ENCODE measurements at regions not wholly inside any gene's neighbourhood (a gene's known extent, or its start where the extent isn't known, plus 50 kb on each side); places are given as distances from the start of the nearest gene placed in this dataset.
"Not testable (repeated sequence)": the region's sequence is repeated elsewhere in the genome, so short reads cannot be mapped to it uniquely, and the experiment has no call there.

GRCh38 chr2:67880291-67880761 lies 182.5 kb downstream of the C1D start:
- DNase-seq, result no peak

GRCh38 chr2:67881816-67882215 lies 181.0 kb downstream of the C1D start:
- no peak for DNase-seq

DNA sequence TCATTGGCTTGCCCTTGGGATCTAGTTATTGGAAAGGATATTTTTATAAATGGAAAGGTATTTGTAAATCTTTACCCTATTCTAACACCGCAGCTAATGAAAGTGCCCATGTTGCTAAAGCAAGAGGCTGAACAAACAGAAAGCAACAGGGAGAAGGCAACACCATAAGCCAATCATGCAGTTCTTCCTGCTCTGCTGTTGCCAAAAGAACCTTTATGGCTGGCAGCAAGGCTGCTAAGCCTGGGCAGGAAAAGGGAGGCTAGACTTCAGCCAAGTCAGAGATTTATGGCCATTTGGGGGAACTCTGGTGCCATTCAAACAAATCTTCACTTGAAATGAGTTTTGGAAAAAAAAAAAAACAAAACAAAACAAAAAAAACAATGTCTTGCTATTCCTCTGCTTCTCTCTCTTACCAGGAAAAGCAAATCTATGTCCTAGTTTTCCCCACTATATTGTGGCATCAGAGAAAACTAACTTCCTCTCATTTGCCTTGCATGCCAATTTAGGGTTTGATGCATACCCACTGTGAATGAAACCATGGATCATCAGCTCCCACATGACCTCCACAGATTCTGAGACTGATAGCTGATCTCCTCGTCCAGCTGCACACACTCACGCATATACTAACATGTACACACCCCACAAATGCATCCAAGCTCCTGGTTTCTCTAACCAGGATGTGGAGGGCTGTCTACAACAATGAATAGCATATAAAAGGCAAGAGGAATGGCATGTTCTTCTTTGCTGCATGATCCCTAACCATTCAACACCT lies 179.3 kb downstream of the C1D start:
- DNase-seq, result no peak

- no peak for DNase-seq
Measured at GRCh38 chr2:67888351-67889005, 174.3 kb downstream of the C1D start.

DNA sequence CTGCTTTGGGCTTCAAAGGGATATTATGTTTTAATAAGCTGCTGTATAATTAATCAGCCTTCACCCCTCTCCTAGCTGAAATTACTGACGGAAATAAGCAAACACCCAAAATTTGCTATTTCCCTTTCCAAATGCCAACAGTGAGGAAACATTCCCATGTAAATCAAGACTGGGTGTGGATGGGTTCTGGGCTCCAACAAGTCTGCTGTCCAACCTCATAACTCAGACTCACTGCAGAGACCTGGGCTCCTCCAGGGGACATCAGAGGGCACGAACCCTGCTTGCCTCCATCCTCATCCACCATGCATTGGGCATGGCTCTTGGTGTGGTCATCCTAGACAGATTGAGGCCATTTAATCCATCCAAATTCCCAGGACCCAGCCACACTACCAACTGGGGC lies 173.7 kb downstream of the C1D start:
- DNase-seq, result no peak

DNA sequence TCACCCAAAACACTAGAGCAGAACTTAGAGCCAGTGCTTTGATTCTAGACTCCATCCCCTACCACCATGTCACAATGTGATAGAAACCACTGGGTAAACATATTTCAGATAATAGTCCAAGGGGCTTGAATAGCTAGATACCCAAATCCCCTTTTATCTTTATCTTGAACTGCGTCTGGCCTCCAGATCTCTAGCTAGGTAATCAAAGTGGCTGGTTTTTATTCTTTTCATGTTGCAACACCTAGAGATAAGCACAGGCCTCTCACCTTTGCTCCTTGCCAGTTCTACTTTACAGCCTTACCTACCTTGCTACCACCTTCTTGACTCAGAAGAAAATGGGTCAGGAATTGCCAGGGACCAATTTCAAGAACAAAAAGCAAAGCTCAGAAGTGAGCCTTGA lies 171.2 kb downstream of the C1D start:
- DNase-seq, result no peak

DNA sequence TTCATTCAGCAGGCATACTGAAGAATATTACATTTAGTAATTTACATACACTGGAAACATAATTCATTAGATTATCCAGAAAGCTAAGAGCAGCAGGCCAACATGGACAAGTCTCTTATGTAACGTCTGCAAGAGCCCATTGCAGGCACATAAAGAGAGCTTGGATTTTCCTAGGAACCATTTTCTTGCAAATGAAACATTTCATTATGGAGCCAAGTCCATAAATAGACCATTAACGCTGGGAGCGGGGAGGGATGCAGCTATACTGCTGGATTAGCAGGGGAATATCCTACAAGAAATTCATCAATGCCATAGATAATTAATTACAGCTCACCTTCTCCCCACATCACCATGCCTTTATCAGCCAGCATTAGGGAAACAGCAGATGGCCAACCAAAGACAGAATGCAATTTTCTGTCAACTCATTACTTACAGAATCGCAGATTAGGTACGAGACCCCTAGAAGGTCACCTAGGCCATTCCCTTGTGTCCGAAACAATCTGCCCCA lies 170.4 kb downstream of the C1D start:
- DNase-seq, result no peak

DNA sequence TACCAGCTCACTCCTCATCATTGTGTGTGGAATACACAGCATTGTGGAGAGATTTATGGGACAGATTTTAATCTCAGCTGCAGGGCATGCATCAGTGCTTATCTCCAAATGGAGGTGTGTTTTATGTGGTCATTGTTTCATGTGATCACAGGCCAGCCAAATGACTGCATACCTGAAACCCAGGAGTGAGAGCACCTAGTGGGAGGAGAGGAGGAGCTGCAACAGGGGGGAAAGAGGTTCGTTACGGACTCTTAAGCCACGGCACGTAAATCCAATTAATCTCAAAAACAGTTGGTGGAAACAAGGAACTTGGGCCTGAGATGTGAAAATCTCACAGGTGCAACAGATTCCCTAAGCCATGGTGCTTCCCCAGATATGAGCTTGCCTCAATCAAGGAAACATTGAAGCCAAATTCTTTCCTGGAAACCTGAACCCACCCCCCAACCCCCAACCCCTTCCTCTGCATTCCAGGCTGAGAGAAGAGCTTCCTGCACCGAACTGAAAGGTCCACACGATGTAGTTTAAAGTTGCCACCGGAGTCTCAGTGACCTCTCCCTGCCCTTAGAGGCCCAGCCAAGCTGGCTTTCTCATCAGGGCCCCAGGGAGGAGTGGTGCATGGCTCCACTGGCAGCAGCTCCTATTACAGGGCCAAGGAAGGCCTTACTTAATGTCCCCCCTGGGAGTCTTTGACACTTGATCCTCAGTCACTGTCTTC lies 167.4 kb downstream of the C1D start:
- DNase-seq, result no peak

DNA sequence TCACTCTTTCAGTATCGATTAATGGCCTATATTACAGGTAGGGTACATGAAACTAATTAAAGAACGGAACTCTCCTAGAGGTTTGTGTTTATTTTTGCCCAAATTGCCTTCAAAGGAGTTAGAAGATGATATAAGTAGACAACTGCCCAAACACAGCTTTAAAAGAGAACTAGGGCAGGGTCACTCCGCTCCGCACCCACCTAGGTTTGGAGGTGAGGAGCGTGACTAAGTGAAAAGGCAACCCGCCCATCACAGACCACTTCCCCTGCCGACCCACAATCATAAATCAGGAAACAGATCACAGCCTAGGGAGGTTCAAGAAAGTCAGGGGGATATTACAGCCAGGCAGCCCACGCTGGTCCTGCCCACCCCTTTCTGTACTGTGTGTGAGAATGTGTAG lies 166.7 kb downstream of the C1D start:
- DNase-seq, result no peak

GRCh38 chr2:67896476-67896875 lies 166.3 kb downstream of the C1D start:
- no peak for DNase-seq

GRCh38 chr2:67898595-67898994 lies 164.2 kb downstream of the C1D start:
- DNase-seq, result no peak

- DNase-seq, result no peak
Measured at GRCh38 chr2:67899187-67899586, 163.6 kb downstream of the C1D start.

GRCh38 chr2:67900826-67901225 lies 162.0 kb downstream of the C1D start:
- no peak for DNase-seq

DNA sequence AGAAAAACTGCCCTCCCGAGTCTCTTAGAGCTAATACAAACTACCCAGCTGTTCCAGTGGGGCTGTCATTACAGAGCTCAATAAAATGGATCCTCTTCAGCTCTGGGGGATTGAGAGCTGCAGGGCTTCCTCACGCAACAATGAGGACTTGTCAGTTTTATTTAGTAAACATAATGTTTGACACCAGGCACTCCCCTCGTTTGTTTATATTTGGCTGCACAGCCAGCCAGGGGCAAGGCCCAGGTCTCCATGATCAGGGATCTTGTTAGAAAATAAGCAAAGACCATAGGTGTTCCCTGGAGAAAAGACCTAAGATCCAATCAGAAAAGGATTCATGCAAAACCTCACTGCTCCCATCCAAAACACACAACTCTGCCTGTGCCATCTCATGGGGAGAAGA lies 158.2 kb downstream of the C1D start:
- DNase-seq, result no peak

DNA sequence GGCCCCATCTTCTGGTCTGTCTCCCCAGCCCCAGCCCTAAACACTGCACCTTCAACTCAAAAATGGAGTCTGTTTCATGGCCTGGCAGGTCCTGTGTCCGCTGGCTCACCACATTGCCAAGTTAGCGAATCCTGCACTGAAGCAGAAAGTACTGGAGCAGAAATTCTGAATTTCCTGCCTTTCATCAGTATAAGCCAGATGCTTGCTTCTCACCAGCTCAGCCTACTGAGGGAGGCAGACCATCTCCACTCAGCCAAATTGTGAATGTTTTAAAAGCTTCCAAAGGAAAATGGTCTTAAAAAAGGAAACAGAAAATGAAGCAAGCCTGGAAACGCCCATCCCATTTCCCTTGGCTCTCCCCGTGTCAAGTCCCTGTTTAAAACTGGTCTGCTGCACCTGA lies 157.8 kb downstream of the C1D start:
- no peak for DNase-seq

DNA sequence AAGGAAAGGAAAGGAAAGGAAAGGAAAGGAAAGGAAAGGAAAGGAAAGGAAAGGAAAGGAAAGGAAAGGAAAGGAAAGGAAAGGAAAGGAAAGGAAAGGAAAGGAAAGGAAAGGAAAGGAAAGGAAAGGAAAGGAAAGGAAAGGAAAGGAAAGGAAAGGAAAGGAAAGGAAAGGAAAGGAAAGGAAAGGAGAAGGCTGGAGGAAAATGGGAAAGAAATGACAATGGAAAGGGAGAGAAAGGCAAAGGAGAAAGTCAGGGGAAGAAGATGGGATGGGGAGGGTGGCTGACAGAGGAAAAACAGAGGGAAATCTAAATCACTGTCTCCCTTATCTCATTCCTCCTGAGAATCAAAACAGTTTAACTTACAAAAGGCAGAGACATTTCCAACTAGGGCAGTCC lies 156.3 kb downstream of the C1D start:
- DNase-seq, result not testable (repeated sequence)

DNA sequence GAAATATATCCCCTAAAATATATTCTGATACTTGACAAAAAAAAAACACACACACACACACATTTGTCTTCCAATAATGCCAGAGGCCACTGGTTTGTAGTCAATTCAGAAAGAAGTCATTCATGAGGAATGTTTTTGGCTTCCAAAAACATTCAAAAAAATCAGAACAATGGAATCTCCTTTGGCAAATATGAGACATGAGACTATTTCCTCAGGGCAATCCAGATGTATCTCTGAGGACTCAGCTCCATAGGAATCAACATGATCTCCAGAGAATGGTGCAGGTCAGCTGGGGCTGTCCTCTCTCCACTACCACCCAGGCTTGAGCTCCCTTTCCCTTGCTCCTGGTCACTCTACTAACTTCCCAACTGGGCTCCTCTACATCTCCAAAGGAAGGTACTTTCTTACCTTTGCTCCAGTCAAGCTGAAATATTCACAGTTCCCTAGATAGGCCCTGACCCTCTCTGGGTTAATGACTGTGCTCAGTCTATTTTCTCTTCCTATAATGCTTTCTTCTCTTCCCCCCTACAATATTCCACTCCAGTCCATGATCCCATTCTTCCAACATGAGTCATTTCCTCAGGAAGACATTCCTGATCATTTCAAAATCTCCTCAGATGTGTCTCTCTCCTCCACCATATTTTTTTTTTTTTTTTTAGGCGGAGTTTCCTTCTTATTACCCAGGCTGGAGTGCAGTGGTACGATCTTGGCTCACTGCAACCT lies 145.3 kb downstream of the C1D start:
- DNase-seq, result no peak

- DNase-seq, result no peak
Measured at GRCh38 chr2:67918471-67918870, 144.3 kb downstream of the C1D start.

DNA sequence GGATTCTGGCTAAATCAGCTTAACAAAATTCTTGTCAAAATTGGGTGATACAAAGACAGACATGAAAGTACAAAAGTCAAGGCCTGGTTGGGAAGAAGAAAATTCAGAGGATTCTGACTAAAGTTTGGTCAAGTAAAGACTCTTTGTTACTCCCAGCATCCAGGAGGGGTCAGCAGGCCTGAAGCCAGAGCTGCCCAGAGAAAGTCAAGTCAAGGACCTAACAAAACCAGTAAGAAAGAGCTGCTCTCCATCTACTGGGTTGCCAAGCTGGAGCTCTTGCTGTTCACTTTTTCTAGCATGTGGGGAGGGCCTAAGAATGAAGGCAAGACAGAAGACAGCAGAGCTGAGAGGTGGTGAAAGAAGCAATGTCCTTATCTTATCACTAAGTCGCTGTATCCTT lies 143.3 kb downstream of the C1D start:
- no peak for DNase-seq

GRCh38 chr2:67922080-67922785 lies 140.6 kb downstream of the C1D start:
- DNase-seq, result no peak

DNA sequence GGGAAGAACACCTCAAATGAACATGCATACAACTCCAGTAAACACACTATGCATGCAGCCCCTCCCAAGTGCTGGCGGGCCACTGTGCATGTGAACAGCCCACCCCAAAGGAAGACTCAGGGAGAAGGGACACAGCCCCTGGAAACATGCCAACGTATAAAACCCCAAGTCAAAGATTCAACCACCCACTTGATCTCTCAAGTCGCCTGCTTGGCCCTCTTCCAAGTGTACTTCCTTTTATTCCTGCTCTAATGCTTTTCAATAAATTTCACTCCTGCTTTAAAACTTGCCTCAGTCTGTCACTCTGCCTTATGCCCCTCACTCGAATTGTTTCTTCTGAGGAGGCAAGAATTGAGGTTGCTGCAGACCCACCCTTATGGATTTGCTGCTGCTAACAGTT lies 139.1 kb downstream of the C1D start:
- peak in 1 of 2 experiments; percentile 4 for DNase-seq

GRCh38 chr2:67927501-67927900 lies 135.3 kb downstream of the C1D start:
- no peak for DNase-seq
